Dermis microvascular lymphatic vessel endothelial cell (primary cell): ENCODE measurements at regions not wholly inside any gene's neighbourhood (a gene's known extent, or its start where the extent isn't known, plus 50 kb on each side); places are given as distances from the start of the nearest gene placed in this dataset.
A peak's percentile ranks its signal among the peaks of the same experiment; 100 is the strongest.

Source experiments
- DNase-seq, 2 donors: peaks; one replicate each; pipeline versions ENCODE4 v3.0.0 to v3.0.0-alpha.2; 2010; ENCODE audit warnings: low read depth in 2 of 2

DNA sequence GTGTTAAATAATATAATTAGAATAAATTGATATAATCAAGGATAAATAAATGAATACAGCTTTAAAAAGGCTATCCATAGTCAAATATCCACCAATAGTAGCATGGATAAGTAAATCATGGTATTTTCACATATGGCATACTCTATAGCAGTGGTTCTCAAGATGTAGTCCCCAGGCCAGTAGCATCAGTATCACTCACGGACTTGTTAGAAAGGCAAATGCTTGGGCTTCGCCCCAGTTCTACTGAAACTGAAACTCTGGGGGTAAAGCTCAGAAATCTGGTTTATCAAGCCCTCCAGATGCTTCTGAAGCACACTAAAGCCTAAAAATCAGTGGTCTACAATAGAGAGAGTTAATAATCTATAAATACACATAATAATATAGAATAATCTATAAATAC lies 261.6 kb upstream of the TTC14 start:
- no peak for DNase-seq

DNA sequence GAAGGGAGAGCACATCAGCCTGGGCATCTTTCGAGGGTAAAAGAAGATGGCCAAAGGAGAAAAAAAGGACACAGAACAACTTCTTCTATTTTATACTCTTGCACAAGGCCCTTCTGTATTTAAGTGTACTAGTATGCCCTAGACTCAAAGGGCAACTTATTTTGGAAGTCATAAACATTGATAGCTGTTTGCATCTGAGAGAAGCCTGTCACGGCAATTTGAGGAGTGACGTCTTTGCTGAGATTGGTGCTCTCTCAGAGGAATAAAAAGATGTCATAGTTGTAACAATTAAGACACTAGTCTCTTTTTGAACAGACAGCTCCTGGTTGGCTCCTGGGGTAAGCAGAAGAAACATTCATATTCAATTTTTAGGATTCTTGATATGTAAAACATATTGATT lies 260.4 kb upstream of the TTC14 start:
- no peak for DNase-seq

GRCh38 chr3:180351601-180352000 lies 250.4 kb upstream of the TTC14 start:
- DNase-seq: no peak

- no peak for DNase-seq
Observed at GRCh38 chr3:180352261-180352660, 249.7 kb upstream of the TTC14 start.

DNA sequence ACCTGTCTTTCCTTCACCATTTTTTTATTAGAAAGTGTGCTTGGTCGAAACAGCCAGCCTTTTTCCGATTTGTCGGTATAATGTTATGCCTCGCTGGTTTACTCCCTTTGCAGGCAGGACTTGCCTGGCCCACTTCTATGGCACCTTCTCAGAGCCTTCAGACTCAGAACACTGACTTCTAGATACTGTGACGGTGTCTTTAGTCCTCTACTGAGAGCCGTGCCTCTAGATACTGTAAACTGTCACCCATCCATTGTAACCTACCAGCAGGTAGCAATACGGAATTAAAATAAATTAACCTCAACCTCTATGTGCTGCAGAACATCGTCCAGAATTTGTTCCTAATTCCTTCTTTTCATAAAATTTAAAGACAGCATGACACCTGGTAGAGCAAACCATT lies 247.7 kb upstream of the TTC14 start:
- no peak for DNase-seq

GRCh38 chr3:180358179-180358578 lies 243.8 kb upstream of the TTC14 start:
- DNase-seq: no peak

GRCh38 chr3:180359061-180359952 lies 242.7 kb upstream of the TTC14 start:
- DNase-seq: no peak

DNA sequence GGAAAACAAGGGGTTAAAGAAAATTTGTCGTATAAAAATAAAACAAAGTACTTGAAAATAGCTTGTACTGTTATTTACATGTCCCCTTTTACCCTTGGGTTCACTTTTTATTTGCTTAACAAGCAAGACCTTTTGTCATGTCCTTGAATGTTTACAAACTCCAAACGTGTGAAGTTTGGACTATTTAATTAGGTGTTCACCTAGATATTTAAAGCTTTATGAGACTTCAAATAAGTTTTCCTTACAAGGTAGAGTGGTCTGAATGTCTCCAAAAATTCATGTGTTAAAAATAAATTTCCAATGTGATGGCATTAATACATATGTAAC lies 242.0 kb upstream of the TTC14 start:
- DNase-seq: no peak

DNA sequence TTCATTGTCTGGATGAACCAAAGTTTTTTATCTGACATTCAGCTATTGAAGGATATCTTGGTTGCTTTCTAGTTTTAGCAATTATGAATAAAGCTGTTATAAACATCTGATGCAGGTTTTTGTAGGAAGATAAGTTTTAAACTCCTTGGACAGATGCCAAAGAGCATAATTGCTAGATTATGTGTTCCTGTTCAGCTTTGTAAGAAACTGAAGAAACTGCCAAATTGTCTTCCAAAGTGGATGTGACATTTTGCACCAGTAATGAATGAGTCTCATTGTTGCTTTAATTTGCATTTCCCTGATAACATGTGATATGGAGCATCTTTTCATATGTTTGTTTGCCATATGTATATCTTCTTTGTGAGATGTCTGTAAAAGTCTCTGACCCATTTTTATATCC lies 239.9 kb upstream of the TTC14 start:
- no peak for DNase-seq

DNA sequence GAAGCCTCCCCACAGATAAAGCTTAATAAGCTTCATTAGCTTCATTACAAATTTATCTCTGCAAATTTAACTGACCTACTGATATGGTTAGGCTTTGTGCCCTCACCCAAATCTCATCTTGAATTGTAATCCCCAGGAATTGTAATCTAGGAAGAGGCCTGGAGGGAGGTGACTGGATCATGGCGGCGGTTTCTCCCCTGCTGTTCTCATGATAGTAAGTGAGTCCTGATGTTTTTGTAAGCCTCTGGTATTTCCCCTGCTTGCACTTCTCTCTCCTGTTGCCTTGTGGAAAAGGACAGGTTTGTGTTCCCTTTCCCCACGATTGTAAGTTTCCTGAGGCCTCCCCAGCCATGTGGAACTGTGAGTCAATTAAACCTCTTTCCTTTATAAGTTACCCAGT lies 226.1 kb upstream of the TTC14 start:
- DNase-seq: no peak

GRCh38 chr3:180378496-180378895 lies 223.5 kb upstream of the TTC14 start:
- no peak for DNase-seq

- no peak for DNase-seq
Observed at GRCh38 chr3:180382638-180383180, 219.3 kb upstream of the TTC14 start.

DNA sequence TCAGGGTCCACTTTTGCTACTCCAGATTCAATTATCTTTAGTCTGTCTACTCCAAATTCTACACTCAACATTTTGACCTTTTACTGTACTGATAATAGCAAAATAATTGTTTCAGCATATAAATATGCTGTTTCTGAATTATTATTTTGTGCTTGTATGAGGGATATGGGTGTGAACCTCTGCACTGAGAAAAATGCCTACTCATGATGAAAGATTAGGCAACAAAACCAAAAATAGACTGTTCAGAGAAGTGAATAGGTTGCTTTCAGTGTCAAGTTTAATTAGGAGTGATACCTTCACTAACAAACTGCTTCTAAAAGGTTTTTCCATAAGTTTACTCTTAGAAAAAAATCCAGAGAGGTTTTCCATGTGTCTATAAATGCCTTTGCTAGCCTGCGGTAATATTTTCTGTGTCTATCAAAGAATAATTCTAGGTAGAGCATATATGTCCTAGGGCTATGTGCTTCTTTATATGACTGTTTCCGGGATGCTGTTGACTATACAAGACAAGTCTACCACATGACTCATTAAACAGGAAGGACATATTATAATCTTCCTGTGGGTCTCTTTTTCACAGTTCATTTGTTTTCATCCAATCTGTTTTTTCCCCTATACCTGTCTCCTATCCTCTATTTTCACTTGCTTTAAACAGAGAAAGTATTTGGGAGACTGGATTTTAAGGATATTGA lies 218.5 kb upstream of the TTC14 start:
- DNase-seq: no peak

DNA sequence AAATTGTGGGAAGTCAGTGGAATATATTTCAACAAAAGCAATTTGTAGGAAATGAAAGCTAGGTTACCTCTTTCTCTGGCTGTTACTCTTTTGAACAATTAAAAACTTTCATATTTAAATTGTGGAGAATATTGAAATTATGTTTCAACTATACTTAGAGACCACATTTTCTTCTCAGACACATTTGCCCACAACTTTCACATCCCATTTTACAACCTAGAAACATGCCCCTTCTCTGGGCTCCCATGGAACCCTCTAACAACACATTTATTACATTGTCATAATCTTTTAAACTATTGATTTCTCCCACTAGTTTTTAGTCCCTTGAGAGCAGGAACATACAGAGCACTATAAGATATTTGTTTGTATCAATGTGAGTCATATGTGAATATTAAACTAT lies 211.7 kb upstream of the TTC14 start:
- DNase-seq: no peak

GRCh38 chr3:180391001-180391400 lies 211.0 kb upstream of the TTC14 start:
- no peak for DNase-seq

- no peak for DNase-seq
Observed at GRCh38 chr3:180401226-180401625, 200.7 kb upstream of the TTC14 start.

DNA sequence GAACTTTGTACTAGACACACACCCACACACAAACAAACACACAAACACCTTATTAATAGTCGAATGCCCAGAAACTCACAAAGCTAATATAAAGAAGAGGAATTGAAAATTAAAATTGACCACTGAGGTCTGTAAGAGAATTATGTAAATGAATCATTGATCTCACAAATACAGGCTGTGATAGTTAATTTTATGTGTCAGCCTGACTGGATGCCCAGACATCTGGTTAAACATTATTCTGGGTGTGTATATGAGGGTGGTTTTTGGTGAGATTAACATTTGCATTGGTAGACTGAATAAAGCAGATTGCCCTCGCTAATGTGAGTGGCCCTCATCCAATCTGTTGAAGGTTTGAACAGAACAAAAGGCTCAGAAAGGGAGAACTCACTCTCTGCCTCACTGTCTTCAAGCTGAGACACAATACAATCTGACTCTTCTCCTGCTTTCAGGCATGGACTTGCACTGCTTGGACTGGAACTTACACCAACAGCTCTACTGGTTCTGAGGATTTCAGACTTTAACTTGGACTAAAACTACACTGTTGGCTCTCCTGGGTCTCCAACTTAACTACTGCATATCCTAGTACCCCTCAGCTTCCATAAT lies 199.4 kb upstream of the TTC14 start:
- no peak for DNase-seq

DNA sequence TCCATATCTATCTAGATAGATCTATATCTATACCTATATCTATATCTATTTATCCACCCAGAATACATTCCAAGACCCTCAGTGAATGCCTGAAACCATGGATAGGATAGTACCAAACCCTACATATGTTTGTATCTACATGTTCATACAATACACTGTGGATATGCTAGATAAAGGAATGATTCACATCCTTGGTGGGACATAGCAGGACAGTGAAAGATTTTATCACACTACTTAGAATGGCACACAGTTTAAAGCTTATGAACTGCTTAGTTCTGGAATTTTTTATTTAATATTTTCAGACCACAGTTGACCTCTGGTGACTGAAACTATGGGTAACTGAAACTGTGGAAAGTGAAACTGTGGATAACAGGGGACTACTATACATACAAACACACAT lies 198.8 kb upstream of the TTC14 start:
- DNase-seq: no peak

DNA sequence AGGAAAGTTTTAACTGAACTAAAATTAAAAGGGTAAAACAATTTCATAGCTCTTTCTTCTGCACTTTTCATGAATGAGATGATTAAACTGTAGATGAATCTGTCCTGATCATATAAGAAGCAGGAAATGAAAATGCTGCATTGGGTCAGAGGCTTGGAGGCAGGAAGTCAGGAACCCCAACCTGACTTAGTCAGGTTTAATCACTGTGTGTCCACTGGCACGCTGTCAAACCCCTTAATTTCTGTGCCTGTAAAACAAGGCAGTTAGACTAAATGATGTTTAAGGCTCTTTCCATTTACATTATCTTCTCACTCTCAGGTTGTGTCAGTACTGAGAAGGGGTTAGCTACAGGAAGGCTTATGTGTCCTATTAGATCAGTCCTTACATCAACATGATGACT lies 193.3 kb upstream of the TTC14 start:
- DNase-seq: peak in 1 of 2 donors; percentile 40

- DNase-seq: no peak
Observed at GRCh38 chr3:180409170-180409569, 192.8 kb upstream of the TTC14 start.

DNA sequence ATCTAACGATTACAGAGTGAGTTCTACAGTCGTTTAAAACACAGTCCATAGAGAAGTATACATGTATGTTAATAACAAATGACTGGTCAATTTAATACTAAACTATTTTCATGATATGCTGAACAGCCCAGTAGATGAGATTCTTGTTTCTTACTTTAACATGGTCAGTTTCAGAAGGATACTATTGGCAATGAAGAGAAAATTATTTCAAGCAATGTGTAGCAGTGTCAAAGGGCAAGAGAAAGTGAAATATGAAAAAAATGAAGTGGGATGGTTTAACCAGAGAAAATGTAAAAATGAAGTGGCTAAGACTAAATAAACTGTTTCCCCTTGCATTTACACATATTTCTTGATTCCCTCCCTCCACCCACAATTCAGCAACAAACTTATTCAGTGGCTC lies 192.1 kb upstream of the TTC14 start:
- DNase-seq: no peak

- DNase-seq: no peak
Observed at GRCh38 chr3:180414157-180414556, 187.8 kb upstream of the TTC14 start.
